Epithelial cell of proximal tubule (primary cell): ENCODE measurements at regions not wholly inside any gene's neighbourhood (a gene's known extent, or its start where the extent isn't known, plus 50 kb on each side); places are given as distances from the start of the nearest gene placed in this dataset.
"Not testable (repeated sequence)": the region's sequence is repeated elsewhere in the genome, so short reads cannot be mapped to it uniquely, and the experiment has no call there.

ENCODE experiments used
- DNase-seq: peaks from one replicate; pipeline ENCODE4 v3.0.0-alpha.2; 2011; ENCODE audit warnings: low read depth
- H3K4me3 ChIP-seq: 2 replicates; pipeline ENCODE4 v1.5.1; 2011; ENCODE audit warnings: low read depth, mild to moderate bottlenecking, low read length
- CTCF ChIP-seq: conservative IDR thresholded peaks from 2 replicates; pipeline ENCODE4 v1.5.1; 2012; ENCODE audit warnings: low read depth, mild to moderate bottlenecking, low read length

- no peak for DNase-seq
- TF ChIP-seq CTCF: no peak
- H3K4me3 ChIP-seq: peak overlapping the region; percentile 33
Measured at GRCh38 chr17:77285594-77286390, 145.0 kb downstream of the SEC14L1 start.

DNA sequence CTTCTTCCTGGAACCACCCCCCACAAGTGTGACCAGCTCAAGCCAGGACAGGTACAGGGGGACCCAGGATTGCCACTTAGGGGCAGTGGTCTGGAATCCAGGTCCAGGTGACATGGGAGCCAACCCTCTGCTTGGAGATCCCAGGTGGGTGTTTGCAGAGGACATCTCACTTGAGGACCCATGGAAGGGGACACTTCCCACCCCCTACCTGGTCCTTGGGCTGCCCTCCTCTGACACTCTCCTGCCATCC, 145.5 kb downstream of the SEC14L1 start:
- H3K4me3 ChIP-seq: peak overlapping the region; percentile 33
- no peak for TF ChIP-seq CTCF

DNA sequence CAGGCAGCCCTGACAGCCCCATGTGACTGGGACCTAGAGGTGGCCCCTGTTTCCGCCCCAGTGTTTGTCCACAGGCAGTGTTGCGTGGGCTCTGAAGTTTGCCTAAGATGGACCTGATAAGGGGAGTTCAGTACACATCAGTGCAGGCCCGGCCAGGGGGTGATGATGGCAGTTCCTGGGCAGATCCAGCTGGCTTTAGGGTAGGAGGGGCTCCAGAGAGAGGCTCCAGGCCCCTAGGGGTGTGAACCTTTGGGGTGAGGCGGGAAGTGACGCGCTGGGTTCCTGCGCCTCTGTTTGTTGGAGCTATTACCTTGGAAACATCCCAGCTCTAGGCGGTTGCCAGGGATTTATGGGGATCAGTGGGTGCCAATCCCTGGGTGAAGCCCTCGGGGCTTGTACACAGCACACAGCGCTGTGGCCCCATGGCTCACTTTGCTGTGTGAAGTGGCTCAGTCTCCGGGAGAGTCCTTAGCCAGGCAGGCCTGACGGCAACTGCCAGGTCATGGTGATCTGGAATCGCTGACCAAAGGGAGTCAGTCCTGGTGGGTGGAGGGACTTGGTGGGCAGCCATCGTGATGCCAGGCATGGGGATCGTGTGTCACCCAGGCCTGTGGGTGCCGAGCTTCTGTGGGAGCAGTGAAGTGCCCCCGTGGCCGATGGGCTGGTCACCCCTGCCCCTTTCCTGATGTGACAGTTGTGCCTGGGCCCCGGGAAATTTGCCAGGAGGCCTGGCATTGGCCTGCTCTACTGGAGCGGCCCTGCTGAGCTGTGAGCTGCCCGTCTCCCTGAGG, 146.1 kb downstream of the SEC14L1 start:
- peak overlapping the region; percentile 38 for H3K4me3 ChIP-seq
- DNase-seq: no peak
- TF ChIP-seq CTCF: no peak

More for the DNA sequence above, 145.5 kb downstream of the SEC14L1 start:
- no peak for DNase-seq

- H3K4me3 ChIP-seq: peak overlapping the region; percentile 38
- DNase-seq: no peak
- no peak for TF ChIP-seq CTCF
Measured at GRCh38 chr17:77287432-77288068, 146.8 kb downstream of the SEC14L1 start.

DNA sequence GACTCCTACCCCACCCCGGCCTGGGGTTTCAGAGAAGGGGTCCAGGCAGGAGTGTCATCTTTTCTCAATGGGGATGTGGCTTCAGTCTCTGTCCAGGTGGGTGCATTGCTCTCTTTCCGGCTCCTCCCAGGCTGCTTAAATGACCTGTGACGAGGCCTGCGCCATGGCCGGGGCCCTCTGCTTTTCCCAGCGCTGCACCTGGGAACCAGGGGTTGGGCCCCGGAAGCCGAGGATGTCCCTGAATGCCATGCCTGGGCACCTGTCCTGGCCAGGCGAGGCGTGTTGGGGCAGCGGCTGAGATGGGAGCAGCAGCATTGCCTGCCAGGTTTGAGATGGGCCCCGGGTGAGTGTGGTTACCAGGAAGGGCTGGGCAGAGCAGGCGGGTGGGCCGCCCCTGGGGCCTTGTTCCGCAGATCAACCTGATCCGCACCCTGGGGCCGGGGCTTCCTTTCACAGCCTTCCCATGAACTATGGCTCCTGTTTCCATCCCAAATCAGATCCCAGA, 147.4 kb downstream of the SEC14L1 start:
- peak overlapping the region; percentile 38 for H3K4me3 ChIP-seq
- TF ChIP-seq CTCF: no peak
- no peak for DNase-seq

DNA sequence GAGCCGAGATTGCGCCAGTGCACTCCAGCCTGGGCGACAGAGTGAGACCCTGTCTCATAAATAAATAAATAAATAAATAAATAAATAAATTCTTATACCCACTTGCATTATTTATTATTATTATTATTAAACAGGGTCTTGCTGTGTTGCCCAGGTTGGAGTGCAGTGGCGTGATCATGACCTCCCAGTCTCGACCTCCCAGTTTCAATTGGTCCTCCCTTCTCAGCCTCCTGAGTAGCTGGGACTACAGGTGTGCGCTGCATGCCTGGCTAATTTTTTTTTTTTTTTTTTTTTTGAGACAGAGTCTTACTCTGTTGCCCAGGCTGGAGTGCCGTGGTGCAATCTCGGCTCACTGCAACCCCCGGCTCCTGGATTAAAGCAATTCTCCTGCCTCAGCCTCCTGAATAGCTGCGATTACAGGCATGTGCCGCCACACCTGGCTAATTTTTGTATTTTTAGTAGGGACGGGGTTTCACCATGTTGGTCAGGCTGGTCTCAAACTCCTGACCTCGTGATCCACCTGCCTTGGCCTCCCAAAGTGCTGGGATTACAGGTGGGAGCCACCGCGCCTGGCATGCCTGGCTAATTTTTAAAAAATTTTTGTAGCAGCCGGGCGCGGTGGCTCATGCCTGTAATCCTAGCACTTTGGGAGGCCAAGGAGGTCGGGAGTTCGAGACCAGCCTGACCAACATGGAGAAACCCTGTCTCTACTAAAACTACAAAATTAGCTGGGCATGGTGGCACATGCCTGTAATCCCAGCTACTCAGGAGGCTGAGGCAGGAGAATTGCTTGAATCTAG, 150.2 kb downstream of the SEC14L1 start:
- not testable (repeated sequence) for H3K4me3 ChIP-seq, DNase-seq
